ENCODE measurements at regions not wholly inside any gene's neighbourhood (a gene's known extent, or its start where the extent isn't known, plus 50 kb on each side); places are given as distances from the start of the nearest gene placed in this dataset.

- TF ChIP-seq CTCF (IDR thresholded peaks at IDR 0.05; ENCODE audit: poor library complexity, severe bottlenecking) = no peak
- TF ChIP-seq EZH2 (IDR thresholded peaks at IDR 0.05; ENCODE audit: borderline replicate concordance, insufficient read depth, low read length, poor library complexity, severe bottlenecking) = no peak
- TF ChIP-seq EP300 (conservative IDR thresholded peaks at IDR 0.05; ENCODE audit: poor library complexity, severe bottlenecking) = no peak
Measured at GRCh38 chr7:138249975-138250374, 173.7 kb downstream of the AKR1D1 start.

Measured in neural cell (in vitro differentiated cells).